ENCODE measurements at regions not wholly inside any gene's neighbourhood (a gene's known extent, or its start where the extent isn't known, plus 50 kb on each side); places are given as distances from the start of the nearest gene placed in this dataset.

- DNase-seq (ENCODE audit: low read depth in 2 of 2): no peak
Observed at GRCh38 chr15:77713281-77713680, 80.6 kb upstream of the LINGO1 start.

GRCh38 chr15:77712438-77712837 lies 79.7 kb upstream of the LINGO1 start:
- DNase-seq (ENCODE audit: low read depth in 2 of 2): no peak

- no peak for DNase-seq (ENCODE audit: low read depth in 2 of 2)
Observed at GRCh38 chr15:77710637-77711036, 77.9 kb upstream of the LINGO1 start.

- no peak for DNase-seq (ENCODE audit: low read depth in 2 of 2)
Observed at GRCh38 chr15:77710206-77710605, 77.5 kb upstream of the LINGO1 start.

GRCh38 chr15:77709135-77709886 lies 76.6 kb upstream of the LINGO1 start:
- no peak for DNase-seq (ENCODE audit: low read depth in 2 of 2)

- DNase-seq (ENCODE audit: low read depth in 2 of 2): no peak
Observed at GRCh38 chr15:77706482-77707244, 74.0 kb upstream of the LINGO1 start.

GRCh38 chr15:77702211-77702957 lies 69.7 kb upstream of the LINGO1 start:
- no peak for DNase-seq (ENCODE audit: low read depth in 2 of 2)

- no peak for DNase-seq (ENCODE audit: low read depth in 2 of 2)
Observed at GRCh38 chr15:77698481-77698880, 65.8 kb upstream of the LINGO1 start.

GRCh38 chr15:77697893-77698292 lies 65.2 kb upstream of the LINGO1 start:
- no peak for DNase-seq (ENCODE audit: low read depth in 2 of 2)

- DNase-seq (ENCODE audit: low read depth in 2 of 2): no peak
Observed at GRCh38 chr15:77696871-77697270, 64.2 kb upstream of the LINGO1 start.

- no peak for DNase-seq (ENCODE audit: low read depth in 2 of 2)
Observed at GRCh38 chr15:77695961-77696582, 63.4 kb upstream of the LINGO1 start.

GRCh38 chr15:77695548-77695947 lies 62.8 kb upstream of the LINGO1 start:
- no peak for DNase-seq (ENCODE audit: low read depth in 2 of 2)

- DNase-seq (ENCODE audit: low read depth in 2 of 2): no peak
Observed at GRCh38 chr15:77693576-77693975, 60.9 kb upstream of the LINGO1 start.

GRCh38 chr15:77692614-77693013 lies 59.9 kb upstream of the LINGO1 start:
- DNase-seq (ENCODE audit: low read depth in 2 of 2): no peak

GRCh38 chr15:77691607-77692006 lies 58.9 kb upstream of the LINGO1 start:
- DNase-seq (ENCODE audit: low read depth in 2 of 2): no peak

- no peak for DNase-seq (ENCODE audit: low read depth in 2 of 2)
Observed at GRCh38 chr15:77689821-77690220, 57.1 kb upstream of the LINGO1 start.

GRCh38 chr15:77688693-77689092 lies 56.0 kb upstream of the LINGO1 start:
- DNase-seq (ENCODE audit: low read depth in 2 of 2): no peak

- no peak for DNase-seq (ENCODE audit: low read depth in 2 of 2)
Observed at GRCh38 chr15:77688266-77688665, 55.6 kb upstream of the LINGO1 start.

- no peak for DNase-seq (ENCODE audit: low read depth in 2 of 2)
Observed at GRCh38 chr15:77685082-77685815, 52.5 kb upstream of the LINGO1 start.

- no peak for DNase-seq (ENCODE audit: low read depth in 2 of 2)
Observed at GRCh38 chr15:77684341-77685081, 51.8 kb upstream of the LINGO1 start.

GRCh38 chr15:77682564-77682963 lies 49.9 kb upstream of the LINGO1 start:
- DNase-seq (ENCODE audit: low read depth in 2 of 2): no peak

All from stimulated activated CD4-positive, alpha-beta T cell treated with anti-CD3 and anti-CD28 coated beads, Interleukin-1b, Interleukin-23, amount 100 ng/mL, for 4 hours (primary cell).